IMR-90 (cell line): ENCODE measurements at regions not wholly inside any gene's neighbourhood (a gene's known extent, or its start where the extent isn't known, plus 50 kb on each side); places are given as distances from the start of the nearest gene placed in this dataset.

Experiments
- ATAC-seq: fragments of 200-7000 bp; cut with Tn5 transposase; 2 replicates; pipeline ENCODE4 v1.9.1; 2020; ENCODE audit warnings: low read depth, mild to moderate bottlenecking, moderate library complexity
- BruUV-seq: library from RNA; stranded (reverse); fragments of 400-500 nt; replicated peaks from 2 replicates; lab custom pipeline; 2021; lab: Mats Ljungman, UMichigan
- CTCF ChIA-PET: fragments of 300-600 bp; formaldehyde crosslinking; extraction: SDS; loops from one replicate; lab custom pipeline; 2021; ENCODE audit warnings: antibody characterized with exemption; lab: Yijun Ruan, JAX
- POLR2A ChIA-PET: fragments of 300-600 bp; sonication (Branson Sonifier 250); formaldehyde crosslinking; loops from one replicate; lab custom pipeline; 2022; ENCODE audit warnings: antibody characterized with exemption; ENCODE audit not compliant: unreplicated experiment; lab: Charles Lee
- DNase-seq: peaks from one replicate; pipeline ENCODE4 v3.0.0; 2013
- H2AFZ ChIP-seq: replicated peaks from 2 replicates; pipeline ENCODE3; 2013; ENCODE audit warnings: low read length, mild to moderate bottlenecking; ENCODE audit not compliant: poor library complexity
- H2AK5ac ChIP-seq: 2 replicates; pipeline ENCODE4 v1.6.1; 2013; ENCODE audit warnings: low read depth, low read length, inconsistent platforms
- H2AK9ac ChIP-seq: replicated peaks from 2 replicates; pipeline ENCODE3; 2013; ENCODE audit warnings: mild to moderate bottlenecking, low read depth, low read length, moderate library complexity; ENCODE audit not compliant: poor library complexity
- H2BK120ac ChIP-seq: 2 replicates; pipeline ENCODE4 v1.6.1; 2013; ENCODE audit warnings: low read depth, low read length, inconsistent platforms
- H2BK15ac ChIP-seq: 3 replicates; pipeline ENCODE4 v1.6.1; 2013; ENCODE audit warnings: low read depth, low read length, inconsistent platforms
- H2BK20ac ChIP-seq: 2 replicates; pipeline ENCODE4 v1.6.1; 2013; ENCODE audit warnings: low read depth, mild to moderate bottlenecking, inconsistent platforms, low read length, moderate library complexity
- H2BK5ac ChIP-seq: 2 replicates; pipeline ENCODE4 v1.6.1; 2013; ENCODE audit warnings: mild to moderate bottlenecking, low read depth, low read length, inconsistent platforms; ENCODE audit not compliant: poor library complexity, severe bottlenecking
- H3K14ac ChIP-seq: replicated peaks from 2 replicates; pipeline ENCODE4 v1.6.1; 2013; ENCODE audit warnings: low read depth, low read length, inconsistent platforms
- H3K18ac ChIP-seq: 2 replicates; pipeline ENCODE4 v1.6.1; 2013; ENCODE audit warnings: low read depth, low read length, control low read depth
- H3K23ac ChIP-seq: 2 replicates; pipeline ENCODE4 v1.6.1; 2013; ENCODE audit warnings: low read depth, low read length, inconsistent platforms
- H3K27ac ChIP-seq: 2 replicates; pipeline ENCODE4 v1.5.1; 2013; ENCODE audit warnings: mild to moderate bottlenecking, control low read depth, low read length; ENCODE audit not compliant: insufficient read depth
- H3K27me3 ChIP-seq: 2 replicates; pipeline ENCODE4 v1.6.1; 2013; ENCODE audit warnings: low read length; ENCODE audit not compliant: control insufficient read depth, insufficient read depth
- H3K36me3 ChIP-seq: 2 replicates; pipeline ENCODE4 v1.6.1; 2013; ENCODE audit warnings: low read length, mixed read lengths; ENCODE audit not compliant: control insufficient read depth, insufficient read depth
- H3K4ac ChIP-seq: 2 replicates; pipeline ENCODE4 v1.6.1; 2013; ENCODE audit warnings: low read depth, low read length, inconsistent platforms
- H3K4me1 ChIP-seq: 2 replicates; pipeline ENCODE4 v1.6.1; 2013; ENCODE audit warnings: low read length, mixed read lengths; ENCODE audit not compliant: control insufficient read depth, insufficient read depth
- H3K4me2 ChIP-seq: 2 replicates; pipeline ENCODE4 v1.6.1; 2013; ENCODE audit warnings: low read depth, mild to moderate bottlenecking, control low read depth, low read length, moderate library complexity
- H3K4me3 ChIP-seq: 2 replicates; pipeline ENCODE4 v1.5.1; 2013; ENCODE audit warnings: low read depth, mild to moderate bottlenecking, control low read depth, low read length, moderate library complexity; ENCODE audit not compliant: insufficient read depth
- H3K56ac ChIP-seq: 2 replicates; pipeline ENCODE4 v1.6.1; 2013; ENCODE audit warnings: low read length, inconsistent platforms; ENCODE audit not compliant: insufficient read depth; ENCODE audit errors: extremely low read depth
- H3K79me1 ChIP-seq, 2 experiments: 2 replicates each; pipeline ENCODE4 v1.6.1; 2013; ENCODE audit warnings: low read length in 2 of 2, inconsistent platforms in 1 of 2, low read depth in 1 of 2
- H3K9ac ChIP-seq: 2 replicates; pipeline ENCODE4 v1.6.1; 2013; ENCODE audit warnings: low read depth, low read length, control low read depth
- H3K9me1 ChIP-seq: 2 replicates; pipeline ENCODE4 v1.6.1; 2013; ENCODE audit warnings: low read length, inconsistent platforms; ENCODE audit not compliant: insufficient read depth
- H3K9me3 ChIP-seq: 2 replicates; pipeline ENCODE4 v1.6.1; 2013; ENCODE audit warnings: low read length; ENCODE audit not compliant: control insufficient read depth, insufficient read depth
- H4K20me1 ChIP-seq: 2 replicates; pipeline ENCODE4 v1.6.1; 2013; ENCODE audit warnings: low read length, inconsistent platforms; ENCODE audit not compliant: insufficient read depth
- H4K5ac ChIP-seq: 2 replicates; pipeline ENCODE4 v1.6.1; 2013; ENCODE audit warnings: mild to moderate bottlenecking, low read depth, low read length, control low read depth
- H4K8ac ChIP-seq, 2 experiments: 2 replicates each; pipeline ENCODE4 v1.6.1; 2013; ENCODE audit warnings: low read depth in 2 of 2, low read length in 2 of 2, control low read depth in 1 of 2, inconsistent platforms in 1 of 2
- H4K91ac ChIP-seq: 2 replicates; pipeline ENCODE4 v1.6.1; 2013; ENCODE audit warnings: low read depth, low read length, inconsistent platforms; ENCODE audit not compliant: insufficient read depth
- CHD1 ChIP-seq: IDR thresholded peaks from 2 replicates; pipeline ENCODE4 v1.6.1; 2012; ENCODE audit warnings: low read depth, low read length, improper control_type of control experiment
- NFE2L2 ChIP-seq: fragments of 150-350 bp; IDR thresholded peaks from 2 replicates; pipeline ENCODE4 v1.6.1; 2016; ENCODE audit warnings: low read depth, mild to moderate bottlenecking, low read length
- RCOR1 ChIP-seq: IDR thresholded peaks from 2 replicates; pipeline ENCODE4 v1.6.1; 2012; ENCODE audit warnings: mild to moderate bottlenecking, low read length, improper control_type of control experiment; ENCODE audit not compliant: insufficient replicate concordance
- WGBS, 2 experiments: methylation state at CpG; one replicate each; pipeline versions ENCODE4 v1.1.5 to v1.1.7; 2013; ENCODE audit warnings: missing lambda C conversion rate in 2 of 2; ENCODE audit not compliant: insufficient read length in 1 of 2; ENCODE audit errors: extremely low coverage in 2 of 2; 5-methylcytosine and 5-hydroxymethylcytosine counted together
- dilution Hi-C: fragments of 300-500 bp; cut with HindIII; formaldehyde crosslinking; loops from one replicate; pipeline ENCODE4 v1.14.3; 2018; ENCODE audit warnings: low sequenced_read_pairs; ENCODE audit not compliant: unreplicated experiment
- in situ Hi-C: fragments of 300-500 bp; cut with MboI; formaldehyde crosslinking; loops from 3 replicates; pipeline ENCODE4 v1.14.3; 2019; ENCODE audit warnings: low sequenced_read_pairs, inconsistent platforms, mixed read lengths
- intact Hi-C: fragments of 100-400 bp; cut with micrococcal nuclease; formaldehyde crosslinking; loops from 2 replicates; pipeline ENCODE4 v1.10.0; 2022
- TF ChIP-seq, protein P1 (sequence below): fragments of 150-350 bp; IDR thresholded peaks from 2 replicates; pipeline ENCODE4 v1.6.1; 2016; ENCODE audit warnings: low read depth, mild to moderate bottlenecking, low read length, moderate library complexity, borderline replicate concordance

DNA sequence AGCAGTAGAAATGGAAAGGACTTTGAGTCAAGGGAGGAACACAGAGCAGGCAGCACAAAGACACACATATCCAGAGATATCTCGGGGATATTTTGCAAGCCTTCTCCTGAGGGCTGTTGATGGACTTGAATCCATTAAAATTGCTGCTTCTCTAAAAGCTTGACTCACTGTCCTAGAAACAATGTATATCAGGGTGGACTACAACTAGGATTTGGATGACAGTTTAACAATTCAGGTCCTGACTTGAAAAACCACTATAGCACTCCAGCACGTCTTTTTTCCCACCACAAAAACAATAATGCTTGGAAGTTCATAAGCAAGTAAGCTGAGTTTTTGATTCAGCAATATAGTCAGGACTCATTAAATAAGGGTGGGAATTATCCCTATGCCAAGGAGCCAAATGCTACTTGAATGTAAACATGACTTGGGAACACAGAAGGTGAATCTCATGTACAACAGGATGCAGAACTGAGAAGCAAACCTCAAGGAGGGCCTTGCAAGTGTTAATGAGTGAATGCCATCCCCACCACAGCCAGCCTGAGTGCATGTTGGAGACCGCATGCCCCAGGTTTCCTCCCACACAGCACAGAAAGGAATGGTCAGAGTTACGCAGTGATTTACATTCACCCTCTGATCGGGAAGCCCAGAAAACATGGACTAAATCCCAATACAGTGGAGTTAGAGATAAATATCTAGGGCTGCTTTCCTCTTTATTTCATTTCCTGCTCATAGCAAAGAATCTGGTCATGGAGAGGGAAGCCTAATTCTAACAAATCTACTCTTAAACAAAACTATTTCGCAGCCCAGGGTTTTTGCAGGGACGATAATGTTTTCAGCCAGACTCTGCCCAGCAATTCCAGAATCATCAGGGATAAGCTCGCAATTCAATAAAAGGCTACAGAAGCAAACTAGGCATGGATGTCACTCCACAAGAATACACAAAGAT lies 98.4 kb upstream of the OR9G4 start:
- no peak overlapping the region for H4K8ac ChIP-seq
- in situ Hi-C loops, result loop anchor here (25.0 kb wide), 2 partner anchors 515 to 665 kb away; partner anchors contain the start of gene SLC43A1
- H3K27me3 ChIP-seq, result no peaks in the 10 kb centered on the region
- H3K4me3 ChIP-seq, result no peak overlapping the region
- CTCF ChIA-PET, result interaction anchor here (1.0 to 7.1 kb wide), 2 partner anchors 403 kb away, joined by 3 to 67 read pairs; no protein-coding TSS in a partner anchor
- no peaks in the 10 kb centered on the region for H4K20me1 ChIP-seq
- no peak overlapping the region for H2BK5ac ChIP-seq
- H3K4me1 ChIP-seq, result no peaks in the 10 kb centered on the region
- no peak overlapping the region for H2AFZ ChIP-seq
- no peaks in the 10 kb centered on the region for H3K9me1 ChIP-seq
- DNase-seq (no peak), ATAC-seq (no peak)
- no peak overlapping the region for H3K56ac ChIP-seq
- H2AK5ac ChIP-seq, result no peak overlapping the region
- no peak overlapping the region for H3K4me2 ChIP-seq
- no TSS peak for BruUV-seq
- no peak overlapping the region for H4K91ac ChIP-seq
- no peaks in the 10 kb centered on the region for H3K36me3 ChIP-seq
- H3K23ac ChIP-seq, result no peak overlapping the region
- no peak overlapping the region for H3K14ac ChIP-seq
- intact Hi-C loops, result loop anchor here (10.0 kb wide), 1 partner anchor 608 kb away; no protein-coding TSS in a partner anchor
- POLR2A ChIA-PET, result no interaction called here
- H2AK9ac ChIP-seq, result no peak overlapping the region
- no peak overlapping the region for H3K18ac ChIP-seq
- TF ChIP-seq, protein P1, sequence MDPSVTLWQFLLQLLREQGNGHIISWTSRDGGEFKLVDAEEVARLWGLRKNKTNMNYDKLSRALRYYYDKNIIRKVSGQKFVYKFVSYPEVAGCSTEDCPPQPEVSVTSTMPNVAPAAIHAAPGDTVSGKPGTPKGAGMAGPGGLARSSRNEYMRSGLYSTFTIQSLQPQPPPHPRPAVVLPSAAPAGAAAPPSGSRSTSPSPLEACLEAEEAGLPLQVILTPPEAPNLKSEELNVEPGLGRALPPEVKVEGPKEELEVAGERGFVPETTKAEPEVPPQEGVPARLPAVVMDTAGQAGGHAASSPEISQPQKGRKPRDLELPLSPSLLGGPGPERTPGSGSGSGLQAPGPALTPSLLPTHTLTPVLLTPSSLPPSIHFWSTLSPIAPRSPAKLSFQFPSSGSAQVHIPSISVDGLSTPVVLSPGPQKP, result no peak
- no peak for TF ChIP-seq RCOR1
- no peak for TF ChIP-seq NFE2L2
- TF ChIP-seq CHD1, result no peak
- dilution Hi-C loops, result no loop called here
- no peak overlapping the region for H2BK120ac ChIP-seq
- no peaks in the 10 kb centered on the region for H3K9me3 ChIP-seq
- H2BK20ac ChIP-seq, result no peak overlapping the region
- no peak overlapping the region for H3K9ac ChIP-seq
- H3K79me1 ChIP-seq, result no peaks in the 10 kb centered on the region
- H3K4ac ChIP-seq, result no peak overlapping the region
- H2BK15ac ChIP-seq, result no peak overlapping the region
- WGBS, 2 experiments, result no CpG with 5 or more reads among the region's 8 CpGs
- H3K27ac ChIP-seq, result no peak overlapping the region
- H4K5ac ChIP-seq, result no peak overlapping the region
